Hepatocyte (in vitro differentiated cells): ENCODE measurements at regions not wholly inside any gene's neighbourhood (a gene's known extent, or its start where the extent isn't known, plus 50 kb on each side); places are given as distances from the start of the nearest gene placed in this dataset.

ENCODE experiments used
- DNase-seq: peaks from one replicate; pipeline ENCODE4 v3.0.0-alpha.2; 2016; ENCODE audit warnings: low spot score
- H2AFZ ChIP-seq: fragments of 200-600 bp; sonication (generic); 2 replicates; pipeline ENCODE4 v1.6.0; 2016; ENCODE audit warnings: antibody characterized with exemption, mild to moderate bottlenecking
- H3K27ac ChIP-seq: fragments of 200-600 bp; sonication (generic); 2 replicates; pipeline ENCODE4 v1.5.1; 2016; ENCODE audit warnings: mild to moderate bottlenecking
- H3K27me3 ChIP-seq: fragments of 200-600 bp; sonication (generic); 2 replicates; pipeline ENCODE4 v1.6.1; 2016
- H3K36me3 ChIP-seq: fragments of 200-600 bp; sonication (generic); replicated peaks from 2 replicates; pipeline ENCODE4 v1.5.1; 2016; ENCODE audit warnings: low read depth; ENCODE audit not compliant: insufficient read depth
- H3K4me1 ChIP-seq: fragments of 200-600 bp; sonication (generic); 2 replicates; pipeline ENCODE4 v1.5.1; 2016; ENCODE audit warnings: mild to moderate bottlenecking, moderate library complexity; ENCODE audit not compliant: insufficient read depth
- H3K4me2 ChIP-seq: fragments of 200-600 bp; sonication (generic); 2 replicates; pipeline ENCODE4 v1.6.0; 2016
- H3K4me3 ChIP-seq: fragments of 200-600 bp; sonication (generic); 2 replicates; pipeline ENCODE4 v1.5.1; 2016; ENCODE audit warnings: mild to moderate bottlenecking
- H3K79me2 ChIP-seq: fragments of 200-600 bp; sonication (generic); 2 replicates; pipeline ENCODE4 v1.6.0; 2017; ENCODE audit warnings: mild to moderate bottlenecking
- H3K9me2 ChIP-seq: fragments of 200-600 bp; sonication (generic); replicated peaks from 2 replicates; pipeline ENCODE4 v1.6.0; 2017; ENCODE audit warnings: mild to moderate bottlenecking; ENCODE audit not compliant: insufficient read depth
- H3K9me3 ChIP-seq: fragments of 200-600 bp; sonication (generic); 2 replicates; pipeline ENCODE4 v1.5.1; 2016; ENCODE audit warnings: low read depth, mild to moderate bottlenecking
- H4K20me1 ChIP-seq: fragments of 200-600 bp; sonication (generic); 2 replicates; pipeline ENCODE4 v1.6.0; 2016; ENCODE audit warnings: mild to moderate bottlenecking; ENCODE audit not compliant: insufficient read depth, poor library complexity, severe bottlenecking
- EZH2 ChIP-seq: fragments of 200-600 bp; sonication (generic); IDR thresholded peaks from 2 replicates; pipeline ENCODE4 v1.6.1; 2016; ENCODE audit warnings: antibody characterized with exemption, mild to moderate bottlenecking, borderline replicate concordance
- EZH2phosphoT487 ChIP-seq: fragments of 200-600 bp; sonication (generic); IDR thresholded peaks from one replicate; pipeline ENCODE4 v1.6.1; 2018; ENCODE audit warnings: antibody characterized with exemption, mild to moderate bottlenecking, low read depth, moderate library complexity; ENCODE audit not compliant: unreplicated experiment, severe bottlenecking
- WGBS: methylation state at CpG from one replicate; pipeline ENCODE4 v1.1.6; 2016; ENCODE audit warnings: low lambda C conversion rate; ENCODE audit errors: missing lambda C conversion rate; 5-methylcytosine and 5-hydroxymethylcytosine counted together
- TF ChIP-seq, protein P1 (sequence below): fragments of 200-600 bp; sonication (generic); IDR thresholded peaks from 2 replicates; pipeline ENCODE4 v1.5.1; 2016; ENCODE audit warnings: antibody characterized with exemption, mild to moderate bottlenecking; ENCODE audit not compliant: poor library complexity

DNA sequence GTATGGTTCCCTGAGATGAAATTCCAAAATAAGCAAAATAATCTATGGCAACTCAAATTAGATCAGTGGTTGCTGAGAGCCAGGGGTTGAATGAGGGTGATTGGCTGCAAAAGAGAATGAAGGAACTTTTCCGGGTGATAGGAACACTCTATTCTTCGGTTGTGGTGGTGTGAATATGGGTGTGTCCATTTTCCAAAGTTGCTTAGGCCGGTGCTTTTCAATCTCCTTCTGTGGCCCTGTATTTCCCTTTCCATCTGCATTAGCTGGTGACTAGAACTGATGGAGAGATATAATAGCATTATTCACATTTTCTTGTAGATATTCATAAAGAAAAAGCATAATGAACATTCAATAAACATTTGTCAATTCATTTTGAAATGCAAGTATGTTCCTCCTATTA is 382.9 kb downstream of the TFEC start:
- no peaks in the 10 kb centered on the region for H3K9me3 ChIP-seq
- no peaks in the 10 kb centered on the region for H3K27me3 ChIP-seq
- no peak for DNase-seq
- no peaks in the 10 kb centered on the region for H3K4me1 ChIP-seq
- H4K20me1 ChIP-seq, result no peaks in the 10 kb centered on the region
- H3K9me2 ChIP-seq, result no peaks in the 10 kb centered on the region
- H3K27ac ChIP-seq, result no peak overlapping the region
- H2AFZ ChIP-seq, result no peak overlapping the region
- no peak overlapping the region for H3K4me2 ChIP-seq
- H3K79me2 ChIP-seq, result no peaks in the 10 kb centered on the region
- TF ChIP-seq EZH2phosphoT487 (no peak), EZH2 (no peak)
- 92% methylated on average over 3 of the region's 3 CpGs for WGBS
- no peak overlapping the region for H3K4me3 ChIP-seq
- H3K36me3 ChIP-seq, result no peaks in the 10 kb centered on the region

DNA sequence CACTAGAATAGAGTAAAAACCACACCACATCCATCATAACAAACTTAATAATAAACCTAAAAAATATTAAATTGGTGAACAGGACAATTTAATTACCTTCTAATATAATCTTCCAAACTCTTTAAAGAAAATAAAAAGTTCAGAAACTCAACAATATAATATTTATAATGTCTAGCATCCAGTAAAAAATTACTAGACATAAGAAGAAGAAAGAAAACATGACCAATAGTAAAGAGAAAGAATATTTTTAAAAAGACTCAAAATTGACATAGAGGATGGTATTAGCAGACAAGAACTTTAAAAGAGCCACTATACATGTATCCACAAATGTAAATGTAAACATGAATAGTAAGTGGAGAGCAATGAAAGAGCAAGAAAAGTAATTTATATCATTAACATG is 388.4 kb downstream of the TFEC start:
- DNase-seq, result no peak
- Histone ChIP-seq H3K9me3 (no peaks in the 10 kb centered on the region), H3K4me1 (no peaks in the 10 kb centered on the region), H3K27me3 (no peaks in the 10 kb centered on the region), H3K79me2 (no peaks in the 10 kb centered on the region), H4K20me1 (no peaks in the 10 kb centered on the region), H3K36me3 (no peaks in the 10 kb centered on the region), H3K27ac (no peak overlapping the region), H2AFZ (no peak overlapping the region), H3K9me2 (no peaks in the 10 kb centered on the region), H3K4me3 (no peak overlapping the region), H3K4me2 (no peak overlapping the region)
- TF ChIP-seq EZH2 (no peak), EZH2phosphoT487 (no peak)
- TF ChIP-seq, protein P1, sequence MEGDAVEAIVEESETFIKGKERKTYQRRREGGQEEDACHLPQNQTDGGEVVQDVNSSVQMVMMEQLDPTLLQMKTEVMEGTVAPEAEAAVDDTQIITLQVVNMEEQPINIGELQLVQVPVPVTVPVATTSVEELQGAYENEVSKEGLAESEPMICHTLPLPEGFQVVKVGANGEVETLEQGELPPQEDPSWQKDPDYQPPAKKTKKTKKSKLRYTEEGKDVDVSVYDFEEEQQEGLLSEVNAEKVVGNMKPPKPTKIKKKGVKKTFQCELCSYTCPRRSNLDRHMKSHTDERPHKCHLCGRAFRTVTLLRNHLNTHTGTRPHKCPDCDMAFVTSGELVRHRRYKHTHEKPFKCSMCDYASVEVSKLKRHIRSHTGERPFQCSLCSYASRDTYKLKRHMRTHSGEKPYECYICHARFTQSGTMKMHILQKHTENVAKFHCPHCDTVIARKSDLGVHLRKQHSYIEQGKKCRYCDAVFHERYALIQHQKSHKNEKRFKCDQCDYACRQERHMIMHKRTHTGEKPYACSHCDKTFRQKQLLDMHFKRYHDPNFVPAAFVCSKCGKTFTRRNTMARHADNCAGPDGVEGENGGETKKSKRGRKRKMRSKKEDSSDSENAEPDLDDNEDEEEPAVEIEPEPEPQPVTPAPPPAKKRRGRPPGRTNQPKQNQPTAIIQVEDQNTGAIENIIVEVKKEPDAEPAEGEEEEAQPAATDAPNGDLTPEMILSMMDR, result no peak

DNA sequence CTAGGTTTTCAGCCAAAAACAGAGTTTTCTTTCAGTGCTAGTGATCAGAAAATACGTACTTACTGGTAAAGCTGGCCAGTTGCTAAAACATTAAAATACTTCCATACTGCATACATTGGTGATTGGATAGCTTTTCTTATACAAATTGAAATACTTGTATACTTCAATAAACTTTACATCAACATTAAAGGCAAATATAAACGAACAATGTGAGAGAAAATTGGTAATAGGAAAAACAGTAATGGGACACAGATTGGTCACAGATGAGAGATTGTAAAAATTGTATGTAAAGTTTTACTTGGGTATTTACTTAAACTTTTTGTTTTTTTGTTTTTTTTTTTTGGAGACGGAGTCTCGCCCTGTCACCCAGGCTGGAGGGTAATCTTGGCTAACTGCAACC is 391.7 kb downstream of the TFEC start:
- H3K9me2 ChIP-seq, result no peaks in the 10 kb centered on the region
- TF ChIP-seq, protein P1, result no peak
- peak; percentile 91 for TF ChIP-seq EZH2phosphoT487
- H3K27ac ChIP-seq, result no peak overlapping the region
- no peaks in the 10 kb centered on the region for H3K9me3 ChIP-seq
- H4K20me1 ChIP-seq, result no peaks in the 10 kb centered on the region
- no peak overlapping the region for H3K4me3 ChIP-seq
- H3K27me3 ChIP-seq, result no peaks in the 10 kb centered on the region
- H3K36me3 ChIP-seq, result no peaks in the 10 kb centered on the region
- 56% methylated on average over 4 of the region's 4 CpGs for WGBS
- no peaks in the 10 kb centered on the region for H3K79me2 ChIP-seq
- H3K4me1 ChIP-seq, result peaks cover 18% of the 10 kb centered on the region
- H2AFZ ChIP-seq, result no peak overlapping the region
- H3K4me2 ChIP-seq, result no peak overlapping the region
- no peak for DNase-seq

DNA sequence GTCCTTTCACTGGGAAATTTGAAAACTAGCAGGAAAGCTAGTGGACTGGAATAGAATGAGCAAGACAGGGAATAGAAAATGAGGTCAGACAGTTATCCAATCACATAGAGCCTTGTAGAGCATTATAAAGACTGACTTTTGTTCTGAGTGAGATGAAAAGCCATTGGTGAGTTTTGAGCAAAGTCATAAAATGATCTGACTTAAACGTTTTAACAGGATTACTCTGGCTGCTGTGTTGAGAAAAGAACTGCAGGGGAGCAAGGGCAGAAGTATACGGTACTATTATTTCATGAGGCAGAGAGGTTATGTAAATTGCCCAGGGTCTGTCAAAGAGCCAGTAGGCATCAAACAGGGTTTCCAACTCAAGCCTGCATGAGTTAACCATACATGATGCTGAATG is 393.4 kb downstream of the TFEC start:
- no peaks in the 10 kb centered on the region for H3K27me3 ChIP-seq
- H2AFZ ChIP-seq, result no peak overlapping the region
- no peaks in the 10 kb centered on the region for H3K9me2 ChIP-seq
- H3K4me2 ChIP-seq, result no peak overlapping the region
- 66% methylated on average over 2 of the region's 2 CpGs for WGBS
- H3K4me1 ChIP-seq, result peaks cover 18% of the 10 kb centered on the region
- H3K4me3 ChIP-seq, result no peak overlapping the region
- DNase-seq, result no peak
- no peaks in the 10 kb centered on the region for H4K20me1 ChIP-seq
- TF ChIP-seq, protein P1, result no peak
- TF ChIP-seq EZH2phosphoT487 (no peak), EZH2 (no peak)
- H3K36me3 ChIP-seq, result no peaks in the 10 kb centered on the region
- no peaks in the 10 kb centered on the region for H3K79me2 ChIP-seq
- H3K9me3 ChIP-seq, result no peaks in the 10 kb centered on the region
- H3K27ac ChIP-seq, result no peak overlapping the region
